ENCODE measurements at regions not wholly inside any gene's neighbourhood (a gene's known extent, or its start where the extent isn't known, plus 50 kb on each side); places are given as distances from the start of the nearest gene placed in this dataset.

DNA sequence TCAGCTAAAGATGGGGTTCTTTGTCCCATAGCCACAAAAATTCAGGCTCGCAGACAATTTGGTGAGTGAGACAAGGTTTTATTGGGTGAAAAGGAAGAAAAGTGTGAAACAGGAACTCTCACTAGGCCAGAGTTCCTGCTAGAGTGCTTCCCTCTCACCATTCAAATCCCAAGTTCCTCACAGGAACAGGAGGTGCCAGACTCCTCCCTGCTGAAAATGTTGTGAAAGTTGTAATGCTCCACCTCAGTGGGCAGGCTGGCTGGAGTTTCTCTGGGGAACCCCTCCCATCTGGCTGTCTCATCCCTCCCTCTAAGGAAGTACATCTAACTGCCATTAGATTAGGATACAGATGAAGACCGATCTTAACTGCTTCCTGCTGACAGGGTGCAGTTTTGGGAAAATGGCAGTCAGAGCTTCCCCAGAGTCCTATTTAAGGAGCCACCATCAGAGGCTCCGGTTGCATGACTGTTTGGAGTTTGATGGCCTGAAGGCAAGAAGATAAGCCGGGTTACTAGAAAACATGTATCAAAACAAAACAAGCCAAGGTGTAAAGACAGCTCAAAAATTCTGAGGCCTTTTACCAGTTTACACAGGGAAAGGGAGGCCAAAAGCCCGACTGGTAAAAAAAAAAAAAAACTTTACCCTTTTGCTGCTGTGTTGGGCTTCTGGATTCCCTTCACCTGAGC is 127.6 kb downstream of the FSCB start:
- Histone ChIP-seq H2BK20ac (ENCODE audit: low read depth, low read length) (no peak overlapping the region), H3K9me1 (ENCODE audit: insufficient read depth, low read length) (no peaks in the 10 kb centered on the region), H2BK15ac (ENCODE audit: low read depth, low read length) (no peak overlapping the region), H3K79me1 (ENCODE audit: low read depth in 1 of 2, low read length in 2 of 2) (no peaks in the 10 kb centered on the region), H3K14ac (replicated peaks; ENCODE audit: low read depth, low read length) (no peak overlapping the region), H3K9me3 (ENCODE audit: control insufficient read depth, insufficient read depth, low read length) (peaks cover 7% of the 10 kb centered on the region), H3K9ac (ENCODE audit: low read depth, low read length) (no peak overlapping the region), H4K91ac (ENCODE audit: insufficient read depth, low read depth, low read length) (no peak overlapping the region), H3K23ac (ENCODE audit: low read depth, low read length) (no peak overlapping the region), H3K18ac (ENCODE audit: low read depth, low read length) (no peak overlapping the region), H2AK5ac (ENCODE audit: low read depth, low read length) (no peak overlapping the region), H4K8ac (ENCODE audit: low read depth in 2 of 2, low read length in 2 of 2) (no peak overlapping the region), H3K4ac (ENCODE audit: low read depth, low read length) (no peak overlapping the region), H3K56ac (ENCODE audit: extremely low read depth, insufficient read depth, low read length) (no peak overlapping the region), H2AK9ac (replicated peaks; ENCODE audit: low read depth, low read length, poor library complexity) (no peak overlapping the region), H2BK120ac (ENCODE audit: low read depth, low read length) (no peak overlapping the region), H4K20me1 (ENCODE audit: insufficient read depth, low read length) (no peaks in the 10 kb centered on the region), H3K27ac (ENCODE audit: insufficient read depth, low read length) (no peak overlapping the region), H4K5ac (ENCODE audit: low read depth, low read length) (no peak overlapping the region), H3K4me3 (ENCODE audit: insufficient read depth, low read depth, low read length) (no peak overlapping the region), H3K36me3 (ENCODE audit: control insufficient read depth, insufficient read depth, low read length) (no peaks in the 10 kb centered on the region), H2AFZ (replicated peaks; ENCODE audit: low read length, poor library complexity) (no peak overlapping the region), H3K4me2 (ENCODE audit: low read depth, low read length) (no peak overlapping the region), H3K4me1 (ENCODE audit: control insufficient read depth, insufficient read depth, low read length) (no peaks in the 10 kb centered on the region), H2BK5ac (ENCODE audit: low read depth, low read length, poor library complexity, severe bottlenecking) (no peak overlapping the region), H3K27me3 (ENCODE audit: control insufficient read depth, insufficient read depth, low read length) (no peaks in the 10 kb centered on the region)
- intact Hi-C loops (cut with micrococcal nuclease) = no loop called here
- ATAC-seq (ENCODE audit: low read depth) (no peak), DNase-seq (no peak)
- WGBS, 2 experiments (ENCODE audit: extremely low coverage in 2 of 2, insufficient read length in 1 of 2) = no CpG with 5 or more reads among the region's 5 CpGs
- no TSS peak for BruUV-seq (replicated peaks)
- TF ChIP-seq RFX5 (IDR thresholded peaks at IDR 0.05; ENCODE audit: low read depth, low read length) = no peak
- no peak for TF ChIP-seq BHLHE40 (IDR thresholded peaks at IDR 0.05; ENCODE audit: low read depth, low read length)
- no peak for TF ChIP-seq CEBPB (IDR thresholded peaks at IDR 0.05; ENCODE audit: low read depth, low read length)
- TF ChIP-seq SMC3 (IDR thresholded peaks at IDR 0.05; ENCODE audit: low read depth, low read length) = no peak
- TF ChIP-seq, protein P1, sequence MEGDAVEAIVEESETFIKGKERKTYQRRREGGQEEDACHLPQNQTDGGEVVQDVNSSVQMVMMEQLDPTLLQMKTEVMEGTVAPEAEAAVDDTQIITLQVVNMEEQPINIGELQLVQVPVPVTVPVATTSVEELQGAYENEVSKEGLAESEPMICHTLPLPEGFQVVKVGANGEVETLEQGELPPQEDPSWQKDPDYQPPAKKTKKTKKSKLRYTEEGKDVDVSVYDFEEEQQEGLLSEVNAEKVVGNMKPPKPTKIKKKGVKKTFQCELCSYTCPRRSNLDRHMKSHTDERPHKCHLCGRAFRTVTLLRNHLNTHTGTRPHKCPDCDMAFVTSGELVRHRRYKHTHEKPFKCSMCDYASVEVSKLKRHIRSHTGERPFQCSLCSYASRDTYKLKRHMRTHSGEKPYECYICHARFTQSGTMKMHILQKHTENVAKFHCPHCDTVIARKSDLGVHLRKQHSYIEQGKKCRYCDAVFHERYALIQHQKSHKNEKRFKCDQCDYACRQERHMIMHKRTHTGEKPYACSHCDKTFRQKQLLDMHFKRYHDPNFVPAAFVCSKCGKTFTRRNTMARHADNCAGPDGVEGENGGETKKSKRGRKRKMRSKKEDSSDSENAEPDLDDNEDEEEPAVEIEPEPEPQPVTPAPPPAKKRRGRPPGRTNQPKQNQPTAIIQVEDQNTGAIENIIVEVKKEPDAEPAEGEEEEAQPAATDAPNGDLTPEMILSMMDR (conservative IDR thresholded peaks at IDR 0.05; ENCODE audit: low read depth, low read length) = no peak
- no peak for TF ChIP-seq CHD1 (IDR thresholded peaks at IDR 0.05; ENCODE audit: low read depth, low read length)
- no peak for TF ChIP-seq POLR2A (IDR thresholded peaks at IDR 0.05; ENCODE audit: low read depth, low read length)
- TF ChIP-seq MAZ (IDR thresholded peaks at IDR 0.05; ENCODE audit: borderline replicate concordance, low read depth, low read length) = no peak
- TF ChIP-seq RCOR1 (IDR thresholded peaks at IDR 0.05; ENCODE audit: insufficient replicate concordance, low read length) = no peak
- TF ChIP-seq, protein P2, sequence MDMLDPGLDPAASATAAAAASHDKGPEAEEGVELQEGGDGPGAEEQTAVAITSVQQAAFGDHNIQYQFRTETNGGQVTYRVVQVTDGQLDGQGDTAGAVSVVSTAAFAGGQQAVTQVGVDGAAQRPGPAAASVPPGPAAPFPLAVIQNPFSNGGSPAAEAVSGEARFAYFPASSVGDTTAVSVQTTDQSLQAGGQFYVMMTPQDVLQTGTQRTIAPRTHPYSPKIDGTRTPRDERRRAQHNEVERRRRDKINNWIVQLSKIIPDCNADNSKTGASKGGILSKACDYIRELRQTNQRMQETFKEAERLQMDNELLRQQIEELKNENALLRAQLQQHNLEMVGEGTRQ (IDR thresholded peaks at IDR 0.05; ENCODE audit: low read depth, low read length) = no peak
- no peak for TF ChIP-seq FOS (IDR thresholded peaks at IDR 0.05; ENCODE audit: low read depth, low read length)
- no peak for TF ChIP-seq RAD21 (IDR thresholded peaks at IDR 0.05; ENCODE audit: low read length)
- TF ChIP-seq MAFK (IDR thresholded peaks at IDR 0.05; ENCODE audit: low read depth, low read length) = no peak
- CTCF ChIA-PET = no interaction called here
- POLR2A ChIA-PET (ENCODE audit: unreplicated experiment) = no interaction called here
- dilution Hi-C loops (cut with HindIII; ENCODE audit: low sequenced_read_pairs, unreplicated experiment) = no loop called here
- in situ Hi-C loops (cut with MboI; ENCODE audit: low sequenced_read_pairs) = no loop called here
